Caki2 (cell line): ENCODE measurements at regions not wholly inside any gene's neighbourhood (a gene's known extent, or its start where the extent isn't known, plus 50 kb on each side); places are given as distances from the start of the nearest gene placed in this dataset.

Experiments used
- DNase-seq: peaks from one replicate; pipeline ENCODE4 v3.0.0-alpha.2; 2015; ENCODE audit warnings: low read depth
- in situ Hi-C: cut with HindIII; loops from 2 replicates; pipeline ENCODE4 v1.10.0; 2016; ENCODE audit warnings: low sequenced_read_pairs, low pct_unique_long_range_greater_than_20kb, mixed read lengths

DNA sequence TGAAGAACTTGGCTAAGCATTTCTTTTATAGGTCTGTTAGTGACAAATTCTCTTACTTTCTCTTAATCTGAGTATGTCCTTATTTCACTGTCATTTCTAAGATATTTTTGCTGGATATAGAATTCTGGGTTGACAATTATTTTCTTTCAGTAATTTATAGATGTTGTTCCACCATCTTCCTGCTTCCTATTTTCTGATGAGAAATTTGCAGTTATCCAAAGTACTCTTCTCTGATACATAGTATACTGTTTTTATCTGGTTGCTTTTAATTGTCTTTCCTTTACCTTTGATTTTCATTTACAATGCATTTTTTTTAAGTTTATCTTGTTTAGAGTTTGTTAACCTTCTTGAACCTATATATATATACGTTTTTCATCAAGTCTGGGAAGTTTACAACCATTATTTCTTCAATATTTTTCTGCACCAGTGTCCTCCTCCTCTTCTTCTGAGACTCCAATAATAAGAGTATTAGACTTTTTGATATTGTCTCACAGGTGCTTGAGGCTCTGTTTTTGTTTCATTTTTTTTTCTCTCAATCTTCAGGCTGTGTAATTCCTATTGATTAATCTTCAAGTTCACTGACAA, 101.6 kb upstream of the INSIG1 start:
- in situ Hi-C loops = no loop called here
- DNase-seq = no peak

DNA sequence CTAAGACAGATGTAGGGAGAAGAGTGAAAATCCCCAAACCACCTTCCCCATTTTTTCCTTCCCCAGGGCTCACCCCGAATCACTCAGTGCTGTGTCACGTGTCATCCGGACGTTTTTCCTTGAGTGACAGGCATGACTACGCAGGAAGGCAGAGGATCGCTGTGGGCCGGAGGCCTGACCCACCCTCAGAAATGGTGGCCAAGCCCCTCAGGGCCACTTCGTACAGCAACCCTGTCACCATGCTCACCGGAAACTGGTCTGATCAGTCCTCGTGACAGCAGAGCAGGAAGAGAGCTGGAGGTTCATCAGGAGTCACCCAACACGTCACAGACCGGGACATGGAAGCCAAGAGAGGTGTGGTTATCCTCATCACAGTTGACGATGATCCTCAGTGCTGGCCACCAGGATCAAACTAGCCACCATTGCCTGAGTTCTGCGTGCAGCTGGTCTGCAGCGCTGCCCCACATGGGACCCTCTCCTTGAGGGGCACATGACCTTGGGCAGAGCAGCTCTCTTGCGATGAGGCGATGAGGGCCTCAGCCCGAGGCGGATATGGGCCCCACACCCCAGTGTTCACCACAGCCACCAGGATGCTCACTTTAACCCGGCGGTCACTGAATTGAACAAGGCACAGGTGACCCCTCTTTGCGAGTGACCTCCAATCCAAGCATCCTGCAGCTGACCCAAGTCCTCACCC, 99.3 kb upstream of the INSIG1 start:
- in situ Hi-C loops = no loop called here
- DNase-seq = no peak

GRCh38 chr7:155198901-155199845, 98.5 kb upstream of the INSIG1 start:
- in situ Hi-C loops = no loop called here
- peak; percentile 90 for DNase-seq

GRCh38 chr7:155201325-155202087, 96.2 kb upstream of the INSIG1 start:
- DNase-seq = no peak
- in situ Hi-C loops = no loop called here

DNA sequence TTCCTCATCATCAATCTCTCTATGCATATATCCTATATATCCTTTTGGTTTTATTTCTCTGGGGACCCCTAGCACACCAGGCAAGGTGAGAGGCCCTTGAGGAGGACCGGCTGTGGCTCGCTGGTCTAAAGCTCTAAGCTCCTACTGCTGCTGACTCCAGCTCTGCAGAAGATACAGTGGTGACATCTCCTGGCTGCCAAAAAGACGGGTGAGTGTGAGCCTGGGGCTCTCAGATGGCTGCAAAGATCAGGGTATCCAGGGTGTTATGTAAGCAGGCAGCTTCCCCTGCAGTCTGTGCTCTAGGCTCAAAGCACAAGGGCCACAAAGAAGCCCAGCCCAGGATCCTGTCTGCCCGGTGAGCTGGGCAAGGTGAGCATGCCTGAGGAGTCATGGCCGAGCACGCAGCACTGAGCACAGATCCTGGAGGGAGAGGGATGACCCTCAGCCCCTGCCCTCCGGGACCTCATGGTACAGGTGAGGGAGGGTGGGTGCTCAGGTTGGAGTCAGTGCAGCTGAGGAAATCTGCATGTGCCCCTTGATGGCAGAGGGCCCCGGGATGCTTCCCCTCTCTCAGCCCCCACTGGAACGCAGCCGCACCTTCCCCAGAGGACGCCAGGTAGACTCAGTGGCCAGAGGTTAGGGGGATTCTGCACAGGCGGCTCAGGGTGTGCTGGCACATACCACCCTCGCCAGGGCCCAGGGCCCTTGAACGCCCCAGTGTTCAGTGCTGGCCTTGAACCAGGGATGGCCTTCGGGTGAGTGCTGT, 95.4 kb upstream of the INSIG1 start:
- DNase-seq = no peak
- in situ Hi-C loops = no loop called here

GRCh38 chr7:155203059-155203881, 94.4 kb upstream of the INSIG1 start:
- in situ Hi-C loops = no loop called here
- DNase-seq = no peak

DNA sequence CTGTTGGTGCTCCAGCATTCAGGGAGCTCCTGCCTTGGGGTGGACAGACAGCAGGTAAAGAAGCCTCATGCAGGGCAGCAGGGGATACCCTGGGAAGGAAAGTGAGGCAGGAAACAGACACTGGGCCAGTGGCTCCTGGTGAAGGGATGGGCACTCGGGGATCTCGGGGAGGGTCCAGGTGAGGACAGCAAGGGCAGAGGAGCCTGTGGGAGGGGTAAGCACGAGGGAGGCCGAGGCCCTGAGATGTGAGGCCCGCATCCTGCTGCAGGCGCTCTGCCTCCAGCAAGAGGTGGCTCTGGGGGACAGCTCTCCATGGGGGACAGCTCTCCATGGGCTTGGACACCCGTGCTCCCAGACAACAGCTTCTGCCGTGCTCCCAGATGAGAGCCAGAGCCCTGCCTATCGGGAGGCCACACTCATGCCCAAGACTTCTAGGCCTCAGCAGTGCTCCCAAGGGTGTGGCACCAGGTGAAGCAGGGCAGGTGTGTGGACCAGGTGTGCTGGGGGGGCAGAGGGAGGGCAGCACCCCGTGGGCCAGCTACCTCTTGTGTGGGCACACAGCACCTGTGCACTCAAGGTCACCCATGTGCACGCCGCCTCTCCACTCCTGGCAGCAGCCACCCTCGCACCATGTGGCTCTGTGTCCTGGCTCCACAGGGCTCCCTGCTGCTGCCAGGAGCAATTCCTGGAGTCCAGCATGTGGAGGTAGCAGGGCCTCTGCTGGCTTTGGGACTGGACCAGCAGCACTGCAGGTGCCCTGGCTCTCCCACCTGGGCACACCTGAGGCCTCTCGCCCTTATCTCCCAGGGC, 93.6 kb upstream of the INSIG1 start:
- DNase-seq = no peak
- in situ Hi-C loops = no loop called here

GRCh38 chr7:155204744-155205367, 92.8 kb upstream of the INSIG1 start:
- in situ Hi-C loops = no loop called here
- DNase-seq = no peak

DNA sequence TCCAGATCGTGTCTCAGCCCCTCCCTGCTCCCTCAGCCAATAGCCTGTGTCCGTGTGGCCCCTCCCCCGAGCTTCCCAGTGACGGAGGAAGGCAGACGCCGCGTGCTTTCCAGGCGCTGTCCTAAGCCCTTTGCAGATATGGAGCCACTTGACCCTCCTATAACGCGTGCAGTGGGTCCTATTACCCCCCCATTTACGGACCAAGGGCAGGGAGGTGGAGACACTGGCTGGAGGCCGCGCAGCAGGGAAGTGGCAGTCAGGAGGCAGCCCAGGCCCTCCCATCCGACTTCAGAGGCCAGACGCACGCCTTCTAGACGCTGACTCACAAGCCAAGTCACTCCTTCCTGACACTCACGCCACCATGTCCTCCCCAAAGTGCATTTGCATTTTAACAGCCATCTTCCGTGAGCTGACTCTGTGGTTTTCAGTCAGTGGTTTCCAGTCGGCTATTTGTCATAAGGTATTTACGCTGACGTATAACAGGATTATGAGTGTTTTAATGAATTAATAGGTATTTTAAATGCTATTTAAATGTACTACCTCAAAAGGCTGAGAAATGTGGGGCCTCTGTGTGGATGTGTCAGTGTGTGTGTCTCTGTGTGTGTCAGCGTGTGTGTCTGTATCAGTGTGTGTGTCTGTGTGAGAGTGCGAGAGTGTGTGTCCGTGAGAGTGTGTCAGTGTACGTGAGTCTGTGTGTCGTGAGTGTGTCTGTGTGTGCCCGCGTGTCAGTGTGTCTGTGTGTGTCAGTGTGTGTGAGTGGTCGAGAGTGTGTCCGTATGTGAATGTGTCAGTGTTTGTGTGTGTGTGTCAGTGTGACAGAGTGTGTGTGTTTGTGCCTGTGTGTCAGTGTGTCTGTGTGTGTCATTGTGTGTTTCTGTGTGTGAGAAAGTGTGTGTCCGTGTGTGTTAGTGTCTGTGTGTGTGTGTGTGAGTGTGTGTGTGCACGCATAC, 92.0 kb upstream of the INSIG1 start:
- DNase-seq = peak; percentile 100
- in situ Hi-C loops = no loop called here

DNA sequence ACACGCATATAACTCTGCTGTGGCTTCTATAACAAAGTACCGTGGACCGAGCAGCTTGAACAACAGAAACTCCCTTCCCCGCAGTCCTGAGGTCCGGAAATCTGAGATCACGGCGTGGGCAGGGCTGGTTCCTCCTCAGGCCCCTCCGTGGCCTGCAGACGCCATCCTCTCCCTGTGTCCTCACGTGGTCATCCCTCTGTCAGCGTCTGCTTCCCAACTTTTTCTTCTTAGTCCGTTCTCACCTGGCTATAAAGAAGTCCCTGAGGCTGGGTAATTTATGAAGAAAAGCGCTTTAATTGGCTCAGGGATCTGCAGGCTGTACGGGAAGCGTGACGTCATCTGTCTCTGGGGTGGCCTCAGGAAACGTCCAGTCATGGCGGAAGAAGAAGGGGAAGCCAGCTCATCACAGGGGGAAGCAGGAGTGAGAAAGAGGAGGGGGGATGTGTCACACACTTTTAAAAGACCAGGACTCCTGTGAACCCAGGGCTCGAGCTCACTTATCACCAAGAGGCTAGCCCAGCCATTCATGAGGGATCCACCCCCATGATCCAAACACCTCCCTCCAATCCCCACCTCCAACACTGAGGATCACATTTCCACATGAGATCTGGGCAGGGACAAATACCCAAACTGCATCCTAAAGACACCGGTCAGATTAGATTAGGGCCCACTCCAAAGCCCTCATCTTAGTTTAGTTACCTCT, 91.2 kb upstream of the INSIG1 start:
- DNase-seq = peak; percentile 92
- in situ Hi-C loops = no loop called here

- in situ Hi-C loops = no loop called here
- no peak for DNase-seq
Observed at GRCh38 chr7:155207326-155208002, 90.2 kb upstream of the INSIG1 start.

DNA sequence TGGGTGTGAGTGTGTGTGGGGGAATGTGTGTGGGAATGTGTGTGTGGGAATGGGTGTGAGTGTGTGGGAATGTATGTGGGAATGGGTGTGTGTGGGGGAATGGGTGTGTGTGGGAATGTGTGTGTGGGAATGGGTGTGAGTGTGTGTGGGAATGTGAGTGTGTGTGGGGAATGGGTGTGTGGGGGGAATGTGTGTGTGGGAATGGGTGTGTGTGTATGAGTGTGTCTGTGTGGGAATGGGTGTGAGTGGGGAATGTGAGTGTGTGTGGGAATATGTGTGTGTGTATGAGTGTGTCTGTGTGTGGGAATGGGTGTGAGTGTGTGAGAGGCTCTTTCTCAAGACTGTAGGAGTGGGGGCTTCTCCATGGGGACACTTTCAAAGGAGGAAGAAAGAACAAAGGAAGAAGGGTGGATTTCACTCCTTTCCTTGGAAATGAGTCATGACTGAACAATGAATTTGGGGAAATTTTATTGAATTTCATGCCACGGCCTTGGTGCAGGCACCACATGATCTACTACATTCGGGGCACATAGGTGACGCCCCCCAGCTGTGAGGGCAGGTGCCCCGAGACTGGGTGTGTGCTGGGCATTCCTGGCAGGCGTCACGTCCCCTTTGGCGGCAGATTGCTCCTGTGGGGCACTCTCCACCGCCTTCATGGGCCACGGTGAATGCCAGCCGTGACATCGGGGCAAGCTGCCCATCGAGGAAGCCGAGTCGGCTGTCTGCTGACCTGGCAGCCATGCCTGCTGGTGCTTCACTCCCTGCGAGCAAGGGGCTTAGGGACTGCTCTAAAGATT, 88.8 kb upstream of the INSIG1 start:
- DNase-seq = no peak
- in situ Hi-C loops = no loop called here
